ENCODE measurements at regions not wholly inside any gene's neighbourhood (a gene's known extent, or its start where the extent isn't known, plus 50 kb on each side); places are given as distances from the start of the nearest gene placed in this dataset.

GRCh38 chr11:116333001-116333535 lies 439.7 kb downstream of the BUD13 start:
- Histone ChIP-seq H3K36me3 (replicated peaks in 1 of 2; ENCODE audit: control insufficient read depth in 1 of 2, insufficient read depth in 2 of 2, low read length in 2 of 2) (no peaks in the 10 kb centered on the region), H3K79me2 (ENCODE audit: insufficient read depth, low read length) (no peaks in the 10 kb centered on the region), H3K27ac (ENCODE audit: extremely low read length, insufficient read depth, low read length) (no peak overlapping the region), H3K27me3 (ENCODE audit: control insufficient read depth in 1 of 2, insufficient read depth in 2 of 2, low read length in 2 of 2) (no peaks in the 10 kb centered on the region; a peak in 1 of 5 replicates), H3K9ac (ENCODE audit: insufficient read depth, low read depth, low read length) (no peak overlapping the region), H2AFZ (ENCODE audit: low read length) (no peak overlapping the region), H3K4me3 (replicated peaks in 1 of 3; ENCODE audit: insufficient read depth in 1 of 3, low read depth in 2 of 3, low read length in 3 of 3) (no peak overlapping the region), H3K9me3 (ENCODE audit: low read length) (no peaks in the 10 kb centered on the region), H3K4me1 (ENCODE audit: insufficient read depth, low read length) (peaks cover 17% of the 10 kb centered on the region; the same call in 1 of the 2 replicates), H4K20me1 (ENCODE audit: insufficient read depth, low read length) (no peaks in the 10 kb centered on the region), H3K4me2 (ENCODE audit: low read depth, low read length) (no peak overlapping the region)
- no TSS peak for BruUV-seq (replicated peaks)
- FAIRE-seq (no peak), ATAC-seq (no peak), DNase-seq (ENCODE audit: low spot score) (no peak)
- 33% methylated on average over 3 of the region's 3 CpGs for WGBS (ENCODE audit: low lambda C conversion rate)
- ChIA-PET CTCF (ENCODE audit: low intra/inter-chr PET ratio, low total read pairs) (no interaction called here), POLR2A (no interaction called here)
- in situ Hi-C loops (cut with HindIII; ENCODE audit: extremely low pct_ligation_motif_present, low pct_unique_long_range_greater_than_20kb) (no loop called here), intact Hi-C loops (cut with micrococcal nuclease; ENCODE audit: unreplicated experiment) (no loop called here)
- TF ChIP-seq ZFP1 (CRISPR knock-in tag; IDR thresholded peaks at IDR 0.05) (no peak), POLR2G (IDR thresholded peaks at IDR 0.05; ENCODE audit: low read depth, low read length) (no peak), ZNF367 (CRISPR knock-in tag; IDR thresholded peaks at IDR 0.05; ENCODE audit: borderline replicate concordance) (no peak), SIX4 (CRISPR knock-in tag; IDR thresholded peaks at IDR 0.05) (no peak), SIN3A (IDR thresholded peaks at IDR 0.05; ENCODE audit: borderline replicate concordance, low read depth, low read length) (no peak), ZNF83 (CRISPR knock-in tag; IDR thresholded peaks at IDR 0.05; ENCODE audit: borderline replicate concordance) (no peak), MZF1 (CRISPR knock-in tag; IDR thresholded peaks at IDR 0.05; ENCODE audit: borderline replicate concordance) (no peak), TOE1 (CRISPR knock-in tag; IDR thresholded peaks at IDR 0.05) (no peak), PBX3 (CRISPR knock-in tag; IDR thresholded peaks at IDR 0.05; ENCODE audit: borderline replicate concordance) (no peak), CCAR2 (optimal IDR thresholded peaks at IDR 0.05; ENCODE audit: low read depth, low read length) (no peak), PATZ1 (CRISPR knock-in tag; IDR thresholded peaks at IDR 0.05) (no peak), XBP1 (CRISPR knock-in tag; IDR thresholded peaks at IDR 0.05) (no peak), ZNF281 (CRISPR knock-in tag; IDR thresholded peaks at IDR 0.05; ENCODE audit: borderline replicate concordance) (no peak)

All from HepG2 (cell line).